Thyroid gland (tissue), 4 donors: ENCODE measurements at regions not wholly inside any gene's neighbourhood (a gene's known extent, or its start where the extent isn't known, plus 50 kb on each side); places are given as distances from the start of the nearest gene placed in this dataset.

Experiments
- DNase-seq, 2 donors: peaks; one replicate each; pipeline ENCODE4 v3.0.0-alpha.2; 2019
- H3K27ac ChIP-seq, 3 donors: fragments of 200-600 bp; sonication (generic); 1 replicate in 2 of 3; 2 replicates in 1 of 3; pipeline ENCODE4 v1.5.1; 2016 to 2019; ENCODE audit warnings: mild to moderate bottlenecking in 1 of 3, moderate library complexity in 1 of 3
- H3K27me3 ChIP-seq: fragments of 200-600 bp; sonication (generic); one replicate; pipeline ENCODE4 v1.5.1; 2019
- H3K36me3 ChIP-seq, 2 donors: fragments of 200-600 bp; sonication (generic); one replicate each; pipeline ENCODE4 v1.5.1; 2016 to 2019
- H3K4me1 ChIP-seq, 2 donors: fragments of 200-600 bp; sonication (generic); one replicate each; pipeline ENCODE4 v1.5.1; 2017 to 2019
- H3K4me3 ChIP-seq, 3 donors: fragments of 200-600 bp; sonication (generic); replicated peaks in 1 of 3; 1 replicate in 2 of 3; 2 replicates in 1 of 3; pipeline ENCODE4 v1.5.1; 2016; ENCODE audit warnings: mild to moderate bottlenecking in 1 of 3
- H3K9me3 ChIP-seq: fragments of 200-600 bp; sonication (generic); one replicate; pipeline ENCODE4 v1.5.1; 2017
- POLR2A ChIP-seq, 2 donors: fragments of 450-650 bp; IDR thresholded peaks; one replicate each; pipeline ENCODE4 v1.6.1; 2017; ENCODE audit warnings: antibody characterized with exemption in 2 of 2, mild to moderate bottlenecking in 2 of 2, moderate library complexity in 1 of 2
- WGBS, 2 donors: methylation state at CpG; one replicate each; pipeline ENCODE4 v1.1.5; 2017; 5-methylcytosine and 5-hydroxymethylcytosine counted together
- intact Hi-C: fragments of 100-400 bp; cut with DNase I; formaldehyde crosslinking; loops from one replicate; pipeline ENCODE4 v1.15.1; 2023
- TF ChIP-seq, protein P1 (sequence below), 6 experiments: fragments of 200-600 bp in 3 of 6; fragments of 450-650 bp in 3 of 6; sonication (generic) in 3 of 6; IDR thresholded peaks; one replicate each; pipeline ENCODE4 v1.5.1; 2016 to 2019; ENCODE audit warnings: antibody characterized with exemption in 6 of 6, mild to moderate bottlenecking in 2 of 6, inconsistent platforms in 1 of 6, moderate library complexity in 1 of 6

DNA sequence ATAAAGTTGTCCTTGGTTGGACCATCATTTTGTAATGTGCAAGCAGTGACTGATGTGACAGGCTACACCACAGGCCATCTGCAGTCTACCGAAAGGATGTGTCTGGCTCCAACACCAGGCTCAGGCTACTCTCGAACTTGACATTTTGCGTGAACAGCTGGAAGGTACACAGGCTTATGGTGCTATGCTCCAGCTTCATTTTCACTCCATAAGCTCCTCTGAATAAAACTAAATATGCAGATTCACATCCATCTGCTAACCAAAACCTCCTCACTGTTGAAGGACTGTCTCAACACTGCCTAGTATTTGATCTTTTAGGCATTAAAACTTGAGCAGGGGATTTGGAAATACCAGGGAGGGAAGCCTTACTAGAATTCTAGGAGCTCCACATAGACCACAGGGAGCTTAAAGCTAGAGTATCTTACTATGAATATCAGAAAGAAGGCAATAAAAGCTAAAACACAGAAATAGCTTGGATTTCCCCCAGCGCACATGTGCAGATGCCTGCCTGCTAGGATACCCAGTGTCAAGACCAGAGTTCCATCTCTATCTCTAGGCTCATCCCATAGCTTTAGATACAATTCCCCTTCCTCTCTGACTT is 383.9 kb upstream of the FAT3 start:
- TF ChIP-seq, protein P1, sequence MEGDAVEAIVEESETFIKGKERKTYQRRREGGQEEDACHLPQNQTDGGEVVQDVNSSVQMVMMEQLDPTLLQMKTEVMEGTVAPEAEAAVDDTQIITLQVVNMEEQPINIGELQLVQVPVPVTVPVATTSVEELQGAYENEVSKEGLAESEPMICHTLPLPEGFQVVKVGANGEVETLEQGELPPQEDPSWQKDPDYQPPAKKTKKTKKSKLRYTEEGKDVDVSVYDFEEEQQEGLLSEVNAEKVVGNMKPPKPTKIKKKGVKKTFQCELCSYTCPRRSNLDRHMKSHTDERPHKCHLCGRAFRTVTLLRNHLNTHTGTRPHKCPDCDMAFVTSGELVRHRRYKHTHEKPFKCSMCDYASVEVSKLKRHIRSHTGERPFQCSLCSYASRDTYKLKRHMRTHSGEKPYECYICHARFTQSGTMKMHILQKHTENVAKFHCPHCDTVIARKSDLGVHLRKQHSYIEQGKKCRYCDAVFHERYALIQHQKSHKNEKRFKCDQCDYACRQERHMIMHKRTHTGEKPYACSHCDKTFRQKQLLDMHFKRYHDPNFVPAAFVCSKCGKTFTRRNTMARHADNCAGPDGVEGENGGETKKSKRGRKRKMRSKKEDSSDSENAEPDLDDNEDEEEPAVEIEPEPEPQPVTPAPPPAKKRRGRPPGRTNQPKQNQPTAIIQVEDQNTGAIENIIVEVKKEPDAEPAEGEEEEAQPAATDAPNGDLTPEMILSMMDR (IDR thresholded peaks at IDR 0.05): no peak
- TF ChIP-seq POLR2A (IDR thresholded peaks at IDR 0.05): no peak
- H3K9me3 ChIP-seq: no peaks in the 10 kb centered on the region
- no peak overlapping the region for H3K4me3 ChIP-seq
- 85 to 96% methylated on average over 4 of the region's 4 CpGs for WGBS, 2 donors
- no peaks in the 10 kb centered on the region for H3K36me3 ChIP-seq
- DNase-seq: no peak
- intact Hi-C loops: no loop called here
- no peak overlapping the region for H3K27ac ChIP-seq
- no peaks in the 10 kb centered on the region for H3K4me1 ChIP-seq
- no peaks in the 10 kb centered on the region for H3K27me3 ChIP-seq

DNA sequence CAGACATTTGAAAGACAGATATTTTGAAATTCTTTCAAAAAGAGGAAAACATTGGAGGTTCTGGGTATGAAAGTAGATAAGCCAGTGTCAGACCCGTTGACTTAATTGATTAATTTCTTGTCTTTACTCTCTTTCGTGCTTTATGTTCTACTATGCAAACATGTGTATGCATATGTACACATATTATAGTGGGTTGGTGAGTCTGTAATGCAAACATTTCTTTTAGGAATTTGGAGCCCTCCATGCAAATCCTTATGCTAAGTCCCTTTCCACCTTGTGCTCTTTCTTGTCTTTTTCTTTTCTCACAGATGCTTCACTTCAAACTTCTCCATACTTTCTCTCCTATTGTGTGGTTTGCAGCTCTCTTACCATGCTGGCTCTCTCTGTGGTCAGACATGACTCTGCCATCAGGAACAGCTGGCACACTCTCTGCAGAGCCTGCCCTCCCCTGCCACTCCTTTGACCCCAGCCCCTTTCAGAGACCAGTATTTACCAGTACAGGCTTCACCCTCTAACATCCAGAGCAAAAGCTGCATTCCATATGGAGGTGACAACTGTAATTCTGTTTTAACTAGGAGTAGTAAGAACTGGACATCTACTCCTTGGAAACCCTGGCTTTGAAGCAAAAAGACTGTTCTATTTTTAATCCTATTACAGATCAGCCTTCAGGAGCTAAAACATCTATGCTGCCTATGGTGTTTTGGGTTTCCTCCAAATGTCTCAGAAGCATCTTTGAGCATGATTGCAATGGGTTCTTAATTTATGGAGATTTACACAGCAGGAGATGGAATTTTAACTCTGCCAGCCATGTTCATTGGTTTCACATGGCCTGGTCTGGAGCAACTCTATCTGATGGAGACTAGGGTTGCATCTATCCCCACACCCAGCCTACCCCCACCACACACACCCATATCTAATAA is 386.9 kb upstream of the FAT3 start:
- intact Hi-C loops: no loop called here
- TF ChIP-seq POLR2A (IDR thresholded peaks at IDR 0.05): no peak
- TF ChIP-seq, protein P1 (IDR thresholded peaks at IDR 0.05): no peak
- H3K4me3 ChIP-seq: no peak overlapping the region
- no peaks in the 10 kb centered on the region for H3K4me1 ChIP-seq
- H3K27ac ChIP-seq: no peak overlapping the region
- no peak for DNase-seq
- 86 to 87% methylated on average over 2 of the region's 2 CpGs for WGBS, 2 donors
- H3K27me3 ChIP-seq: no peaks in the 10 kb centered on the region
- no peaks in the 10 kb centered on the region for H3K36me3 ChIP-seq
- no peaks in the 10 kb centered on the region for H3K9me3 ChIP-seq

DNA sequence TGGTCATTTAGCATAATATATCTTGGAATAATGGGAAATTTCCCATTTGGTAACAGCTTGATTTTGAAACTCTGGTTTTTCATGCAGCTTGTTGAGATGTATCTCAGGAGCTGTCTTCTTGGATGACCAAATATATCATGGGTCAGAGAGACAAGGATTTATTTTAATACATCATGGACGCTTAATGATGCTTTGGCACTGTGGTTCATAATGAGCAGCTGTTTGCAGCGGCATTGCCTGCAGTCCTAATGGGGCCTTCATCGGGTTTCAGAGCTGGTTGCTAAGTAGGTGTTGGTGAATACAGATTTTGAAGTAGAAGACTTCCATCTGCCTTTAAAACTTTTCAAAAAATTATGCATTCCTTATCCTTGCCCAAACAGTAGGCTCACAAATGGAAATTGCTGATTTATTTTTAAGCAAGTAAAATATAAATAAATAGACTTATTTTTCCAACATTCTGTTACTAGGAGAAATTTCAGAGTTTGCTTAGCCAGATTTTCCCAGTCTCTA is 389.5 kb upstream of the FAT3 start:
- Histone ChIP-seq H3K4me3 (no peak overlapping the region), H3K9me3 (no peaks in the 10 kb centered on the region), H3K4me1 (no peaks in the 10 kb centered on the region), H3K27me3 (no peaks in the 10 kb centered on the region), H3K27ac (no peak overlapping the region), H3K36me3 (no peaks in the 10 kb centered on the region)
- intact Hi-C loops: no loop called here
- 88 to 92% methylated on average over 3 of the region's 3 CpGs for WGBS, 2 donors
- no peak for DNase-seq
- no peak for TF ChIP-seq POLR2A (IDR thresholded peaks at IDR 0.05)
- TF ChIP-seq, protein P1 (IDR thresholded peaks at IDR 0.05): no peak

DNA sequence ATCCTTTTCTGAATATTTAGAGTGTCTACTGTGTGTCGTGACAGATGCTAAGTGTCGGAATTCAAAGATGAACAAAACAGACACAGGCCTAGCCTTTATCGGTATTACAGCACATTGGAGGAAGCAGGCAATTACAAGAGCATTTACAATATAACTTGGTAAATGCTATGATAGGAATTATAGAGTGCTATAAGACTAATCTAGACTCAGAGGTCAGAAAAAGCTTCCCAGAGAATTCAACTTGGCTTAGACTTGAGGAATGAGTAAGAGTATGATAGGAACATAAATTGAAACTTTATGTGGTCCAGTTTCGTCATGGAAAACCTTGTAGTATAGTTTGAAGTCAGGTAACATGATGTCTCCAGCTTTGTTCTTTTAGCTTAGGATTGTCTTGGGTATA is 395.7 kb upstream of the FAT3 start:
- no peak overlapping the region for H3K4me3 ChIP-seq
- intact Hi-C loops: no loop called here
- no peak overlapping the region for H3K27ac ChIP-seq
- H3K36me3 ChIP-seq: no peaks in the 10 kb centered on the region
- H3K4me1 ChIP-seq: no peaks in the 10 kb centered on the region
- WGBS, 2 donors: 93 to 94% methylated on average over 4 of the region's 4 CpGs
- TF ChIP-seq, protein P1 (IDR thresholded peaks at IDR 0.05): no peak
- TF ChIP-seq POLR2A (IDR thresholded peaks at IDR 0.05): no peak
- H3K9me3 ChIP-seq: no peaks in the 10 kb centered on the region
- no peaks in the 10 kb centered on the region for H3K27me3 ChIP-seq
- DNase-seq: no peak

DNA sequence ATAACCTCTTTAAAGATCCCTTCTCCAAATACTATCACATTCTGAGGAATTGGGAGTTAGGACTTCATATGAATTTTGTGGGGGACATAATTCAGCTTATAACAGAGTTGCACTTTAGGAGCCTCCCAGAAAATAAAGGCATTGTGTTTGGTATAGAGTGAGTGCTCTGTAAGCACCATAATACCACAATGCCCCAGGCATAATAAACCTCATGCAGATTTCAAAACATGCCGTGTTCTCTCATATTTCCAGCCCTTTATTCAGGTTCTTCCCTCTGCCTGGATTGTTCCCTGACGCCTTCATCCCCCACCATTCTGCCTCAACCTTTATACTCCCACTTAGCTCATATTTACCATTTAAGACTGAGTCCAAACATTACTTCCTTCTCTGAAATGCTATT is 398.8 kb upstream of the FAT3 start:
- 75 to 81% methylated on average over 2 of the region's 2 CpGs for WGBS, 2 donors
- Histone ChIP-seq H3K4me3 (no peak overlapping the region), H3K27ac (no peak overlapping the region), H3K36me3 (no peaks in the 10 kb centered on the region), H3K4me1 (no peaks in the 10 kb centered on the region), H3K27me3 (no peaks in the 10 kb centered on the region), H3K9me3 (no peaks in the 10 kb centered on the region)
- DNase-seq: no peak
- intact Hi-C loops: no loop called here
- TF ChIP-seq POLR2A (IDR thresholded peaks at IDR 0.05): no peak
- TF ChIP-seq, protein P1 (IDR thresholded peaks at IDR 0.05): no peak
